ENCODE measurements at regions not wholly inside any gene's neighbourhood (a gene's known extent, or its start where the extent isn't known, plus 50 kb on each side); places are given as distances from the start of the nearest gene placed in this dataset.

DNA sequence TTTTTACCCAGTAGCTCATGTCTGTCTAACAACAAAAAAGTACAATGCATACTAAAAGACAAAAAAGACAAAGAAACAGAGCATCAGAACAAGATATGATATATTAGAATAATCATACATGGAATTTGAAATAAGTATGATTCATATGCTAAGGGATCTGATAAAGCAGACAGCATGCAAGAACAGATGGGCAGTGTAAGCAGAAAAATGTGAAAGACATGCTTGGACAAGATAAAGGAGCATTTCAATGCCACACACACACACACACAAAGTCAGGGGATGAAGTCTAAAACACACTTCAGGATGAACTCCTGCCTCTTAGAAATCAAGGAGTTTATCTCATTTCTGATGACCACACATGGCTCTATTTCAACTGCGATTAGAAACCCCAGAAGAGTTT, 649.6 kb upstream of the NDST4 start:
- CTCF ChIA-PET: interaction anchor here (0.6 kb wide), 1 partner anchor 59 kb away, joined by 3 read pairs; no protein-coding TSS in a partner anchor
- Histone ChIP-seq H3K79me2 (ENCODE audit: insufficient read depth) (no peaks in the 10 kb centered on the region), H3K36me3 (replicated peaks in 1 of 2; ENCODE audit: control insufficient read depth in 1 of 2, insufficient read depth in 2 of 2, low read length in 1 of 2) (no peaks in the 10 kb centered on the region), H3K9ac (no peak overlapping the region), H3K4me1 (ENCODE audit: control insufficient read depth in 1 of 2, insufficient read depth in 2 of 2, low read depth in 1 of 2, low read length in 1 of 2) (no peaks in the 10 kb centered on the region), H3F3A (replicated peaks; ENCODE audit: insufficient read depth) (no peaks in the 10 kb centered on the region), H2AFZ (ENCODE audit: low read depth) (no peak overlapping the region), H4K20me1 (ENCODE audit: insufficient read depth) (no peaks in the 10 kb centered on the region), H3K27ac (ENCODE audit: low read depth in 2 of 2, low read length in 1 of 2) (no peak overlapping the region), H3K27me3 (ENCODE audit: insufficient read depth) (no peaks in the 10 kb centered on the region), H3K9me2 (no peaks in the 10 kb centered on the region), H3K4me2 (no peak overlapping the region), H3K4me3 (ENCODE audit: low read depth in 2 of 2, low read length in 1 of 2) (no peak overlapping the region), H3K9me3 (no peaks in the 10 kb centered on the region)
- no peak for DNase-seq
- TF ChIP-seq ELF1 (IDR thresholded peaks at IDR 0.05): no peak
- TF ChIP-seq, protein P1, sequence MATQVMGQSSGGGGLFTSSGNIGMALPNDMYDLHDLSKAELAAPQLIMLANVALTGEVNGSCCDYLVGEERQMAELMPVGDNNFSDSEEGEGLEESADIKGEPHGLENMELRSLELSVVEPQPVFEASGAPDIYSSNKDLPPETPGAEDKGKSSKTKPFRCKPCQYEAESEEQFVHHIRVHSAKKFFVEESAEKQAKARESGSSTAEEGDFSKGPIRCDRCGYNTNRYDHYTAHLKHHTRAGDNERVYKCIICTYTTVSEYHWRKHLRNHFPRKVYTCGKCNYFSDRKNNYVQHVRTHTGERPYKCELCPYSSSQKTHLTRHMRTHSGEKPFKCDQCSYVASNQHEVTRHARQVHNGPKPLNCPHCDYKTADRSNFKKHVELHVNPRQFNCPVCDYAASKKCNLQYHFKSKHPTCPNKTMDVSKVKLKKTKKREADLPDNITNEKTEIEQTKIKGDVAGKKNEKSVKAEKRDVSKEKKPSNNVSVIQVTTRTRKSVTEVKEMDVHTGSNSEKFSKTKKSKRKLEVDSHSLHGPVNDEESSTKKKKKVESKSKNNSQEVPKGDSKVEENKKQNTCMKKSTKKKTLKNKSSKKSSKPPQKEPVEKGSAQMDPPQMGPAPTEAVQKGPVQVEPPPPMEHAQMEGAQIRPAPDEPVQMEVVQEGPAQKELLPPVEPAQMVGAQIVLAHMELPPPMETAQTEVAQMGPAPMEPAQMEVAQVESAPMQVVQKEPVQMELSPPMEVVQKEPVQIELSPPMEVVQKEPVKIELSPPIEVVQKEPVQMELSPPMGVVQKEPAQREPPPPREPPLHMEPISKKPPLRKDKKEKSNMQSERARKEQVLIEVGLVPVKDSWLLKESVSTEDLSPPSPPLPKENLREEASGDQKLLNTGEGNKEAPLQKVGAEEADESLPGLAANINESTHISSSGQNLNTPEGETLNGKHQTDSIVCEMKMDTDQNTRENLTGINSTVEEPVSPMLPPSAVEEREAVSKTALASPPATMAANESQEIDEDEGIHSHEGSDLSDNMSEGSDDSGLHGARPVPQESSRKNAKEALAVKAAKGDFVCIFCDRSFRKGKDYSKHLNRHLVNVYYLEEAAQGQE (IDR thresholded peaks at IDR 0.05; ENCODE audit: low read depth, low read length): no peak
- TF ChIP-seq TAF1 (IDR thresholded peaks at IDR 0.05; ENCODE audit: borderline replicate concordance, low read depth, low read length): no peak
- TF ChIP-seq, protein P2, sequence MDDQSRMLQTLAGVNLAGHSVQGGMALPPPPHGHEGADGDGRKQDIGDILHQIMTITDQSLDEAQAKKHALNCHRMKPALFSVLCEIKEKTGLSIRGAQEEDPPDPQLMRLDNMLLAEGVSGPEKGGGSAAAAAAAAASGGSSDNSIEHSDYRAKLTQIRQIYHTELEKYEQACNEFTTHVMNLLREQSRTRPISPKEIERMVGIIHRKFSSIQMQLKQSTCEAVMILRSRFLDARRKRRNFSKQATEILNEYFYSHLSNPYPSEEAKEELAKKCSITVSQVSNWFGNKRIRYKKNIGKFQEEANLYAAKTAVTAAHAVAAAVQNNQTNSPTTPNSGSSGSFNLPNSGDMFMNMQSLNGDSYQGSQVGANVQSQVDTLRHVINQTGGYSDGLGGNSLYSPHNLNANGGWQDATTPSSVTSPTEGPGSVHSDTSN (IDR thresholded peaks at IDR 0.05): no peak
- TF ChIP-seq SIN3A (IDR thresholded peaks at IDR 0.05; ENCODE audit: borderline replicate concordance, low read depth, low read length): no peak
- TF ChIP-seq FOXM1 (IDR thresholded peaks at IDR 0.05; ENCODE audit: low read depth): no peak
- 19% methylated on average over 1 of the region's 1 CpG for WGBS (ENCODE audit: low lambda C conversion rate)
- POLR2A ChIA-PET: no interaction called here

DNA sequence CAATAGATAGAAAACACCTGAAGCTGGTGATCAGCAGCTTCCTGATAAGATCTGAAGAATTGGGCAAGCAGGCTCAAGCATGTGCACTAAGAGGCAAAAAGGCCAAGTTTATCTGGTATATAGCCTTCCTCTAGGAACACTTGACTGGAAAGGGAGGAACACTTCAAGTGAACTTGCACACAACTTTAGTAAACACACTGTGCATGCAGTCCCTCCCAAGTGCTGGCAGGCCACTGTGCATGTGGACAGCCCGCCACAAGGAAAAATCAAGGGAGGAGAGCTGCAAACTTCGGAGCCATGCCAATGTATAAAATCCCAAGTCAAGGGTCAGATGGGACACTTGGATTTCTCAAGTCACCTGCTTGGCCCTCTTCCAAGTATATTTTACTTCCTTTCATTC, 645.8 kb upstream of the NDST4 start:
- no peaks in the 10 kb centered on the region for H3K79me2 ChIP-seq (ENCODE audit: insufficient read depth)
- H3K9me3 ChIP-seq: no peaks in the 10 kb centered on the region
- ChIA-PET POLR2A (no interaction called here), CTCF (no interaction called here)
- H3K27me3 ChIP-seq (ENCODE audit: insufficient read depth): no peaks in the 10 kb centered on the region
- no peaks in the 10 kb centered on the region for H3K4me1 ChIP-seq (ENCODE audit: control insufficient read depth in 1 of 2, insufficient read depth in 2 of 2, low read depth in 1 of 2, low read length in 1 of 2)
- no peak for DNase-seq
- no peaks in the 10 kb centered on the region for H3K36me3 ChIP-seq (replicated peaks in 1 of 2; ENCODE audit: control insufficient read depth in 1 of 2, insufficient read depth in 2 of 2, low read length in 1 of 2)
- no peaks in the 10 kb centered on the region for H4K20me1 ChIP-seq (ENCODE audit: insufficient read depth)
- 32% methylated on average over 2 of the region's 2 CpGs for WGBS (ENCODE audit: low lambda C conversion rate)
- no peak for TF ChIP-seq TCF12 (IDR thresholded peaks at IDR 0.05)
- TF ChIP-seq, protein P3, sequence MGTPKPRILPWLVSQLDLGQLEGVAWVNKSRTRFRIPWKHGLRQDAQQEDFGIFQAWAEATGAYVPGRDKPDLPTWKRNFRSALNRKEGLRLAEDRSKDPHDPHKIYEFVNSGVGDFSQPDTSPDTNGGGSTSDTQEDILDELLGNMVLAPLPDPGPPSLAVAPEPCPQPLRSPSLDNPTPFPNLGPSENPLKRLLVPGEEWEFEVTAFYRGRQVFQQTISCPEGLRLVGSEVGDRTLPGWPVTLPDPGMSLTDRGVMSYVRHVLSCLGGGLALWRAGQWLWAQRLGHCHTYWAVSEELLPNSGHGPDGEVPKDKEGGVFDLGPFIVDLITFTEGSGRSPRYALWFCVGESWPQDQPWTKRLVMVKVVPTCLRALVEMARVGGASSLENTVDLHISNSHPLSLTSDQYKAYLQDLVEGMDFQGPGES (IDR thresholded peaks at IDR 0.05; ENCODE audit: low read depth, low read length): no peak
- TF ChIP-seq SIN3A (IDR thresholded peaks at IDR 0.05; ENCODE audit: borderline replicate concordance, low read depth, low read length): no peak
- no peak for TF ChIP-seq FOXM1 (IDR thresholded peaks at IDR 0.05; ENCODE audit: low read depth)
- TF ChIP-seq, protein P4, sequence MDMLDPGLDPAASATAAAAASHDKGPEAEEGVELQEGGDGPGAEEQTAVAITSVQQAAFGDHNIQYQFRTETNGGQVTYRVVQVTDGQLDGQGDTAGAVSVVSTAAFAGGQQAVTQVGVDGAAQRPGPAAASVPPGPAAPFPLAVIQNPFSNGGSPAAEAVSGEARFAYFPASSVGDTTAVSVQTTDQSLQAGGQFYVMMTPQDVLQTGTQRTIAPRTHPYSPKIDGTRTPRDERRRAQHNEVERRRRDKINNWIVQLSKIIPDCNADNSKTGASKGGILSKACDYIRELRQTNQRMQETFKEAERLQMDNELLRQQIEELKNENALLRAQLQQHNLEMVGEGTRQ (IDR thresholded peaks at IDR 0.05; ENCODE audit: borderline replicate concordance, low read depth, low read length): no peak
- TF ChIP-seq CHD2 (IDR thresholded peaks at IDR 0.05; ENCODE audit: low read length, partially characterized antibody): no peak
- no peak for TF ChIP-seq RAD21 (IDR thresholded peaks at IDR 0.05; ENCODE audit: low read length)
- TF ChIP-seq, protein P1 (IDR thresholded peaks at IDR 0.05; ENCODE audit: low read depth, low read length): no peak
- TF ChIP-seq GABPA (IDR thresholded peaks at IDR 0.05; ENCODE audit: low read depth): no peak
- no peak for TF ChIP-seq TAF1 (IDR thresholded peaks at IDR 0.05; ENCODE audit: borderline replicate concordance, low read depth, low read length)
- no peak for TF ChIP-seq NRF1 (IDR thresholded peaks at IDR 0.05; ENCODE audit: low read depth, low read length)
- TF ChIP-seq, protein P5, sequence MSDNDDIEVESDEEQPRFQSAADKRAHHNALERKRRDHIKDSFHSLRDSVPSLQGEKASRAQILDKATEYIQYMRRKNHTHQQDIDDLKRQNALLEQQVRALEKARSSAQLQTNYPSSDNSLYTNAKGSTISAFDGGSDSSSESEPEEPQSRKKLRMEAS (IDR thresholded peaks at IDR 0.05; ENCODE audit: low read depth): no peak
- TF ChIP-seq, protein P2 (IDR thresholded peaks at IDR 0.05): no peak
- no peak for TF ChIP-seq FOXJ3 (CRISPR knock-in tag; IDR thresholded peaks at IDR 0.05)
- H2AFZ ChIP-seq (ENCODE audit: low read depth): no peak overlapping the region
- H3K9ac ChIP-seq: no peak overlapping the region
- H3K27ac ChIP-seq (ENCODE audit: low read depth in 2 of 2, low read length in 1 of 2): no peak overlapping the region
- no peak overlapping the region for H3K4me2 ChIP-seq
- no peaks in the 10 kb centered on the region for H3K9me2 ChIP-seq
- no peaks in the 10 kb centered on the region for H3F3A ChIP-seq (replicated peaks; ENCODE audit: insufficient read depth)
- H3K4me3 ChIP-seq (ENCODE audit: low read depth in 2 of 2, low read length in 1 of 2): no peak overlapping the region
